ENCODE measurements at regions not wholly inside any gene's neighbourhood (a gene's known extent, or its start where the extent isn't known, plus 50 kb on each side); places are given as distances from the start of the nearest gene placed in this dataset.

GRCh38 chr14:100653409-100653808, 66.2 kb upstream of the BEGAIN start:
- TF ChIP-seq CTCF (conservative IDR thresholded peaks at IDR 0.05; ENCODE audit: low read length): peak; percentile 33
- no peak overlapping the region for H3K4me3 ChIP-seq (ENCODE audit: low read length)
- no peak for DNase-seq (ENCODE audit: low read depth)

GRCh38 chr14:100654025-100654813, 67.0 kb upstream of the BEGAIN start:
- DNase-seq (ENCODE audit: low read depth): no peak
- no peak overlapping the region for H3K4me3 ChIP-seq (ENCODE audit: low read length)
- TF ChIP-seq CTCF (conservative IDR thresholded peaks at IDR 0.05; ENCODE audit: low read length): no peak

- peak; percentile 44 for TF ChIP-seq CTCF (conservative IDR thresholded peaks at IDR 0.05; ENCODE audit: low read length)
- H3K4me3 ChIP-seq (ENCODE audit: low read length): no peak overlapping the region
- DNase-seq (ENCODE audit: low read depth): no peak
These were observed 67.9 kb upstream of the BEGAIN start for GRCh38 chr14:100654814-100655740.

GRCh38 chr14:100655741-100656085, 68.5 kb upstream of the BEGAIN start:
- H3K4me3 ChIP-seq (ENCODE audit: low read length): no peak overlapping the region
- no peak for TF ChIP-seq CTCF (conservative IDR thresholded peaks at IDR 0.05; ENCODE audit: low read length)
- no peak for DNase-seq (ENCODE audit: low read depth)

- H3K4me3 ChIP-seq (ENCODE audit: low read length): no peak overlapping the region
- no peak for TF ChIP-seq CTCF (conservative IDR thresholded peaks at IDR 0.05; ENCODE audit: low read length)
- DNase-seq (ENCODE audit: low read depth): no peak
These were observed 69.7 kb upstream of the DLK1 start for GRCh38 chr14:100656996-100657395.

GRCh38 chr14:100657780-100658179, 68.9 kb upstream of the DLK1 start:
- TF ChIP-seq CTCF (conservative IDR thresholded peaks at IDR 0.05; ENCODE audit: low read length): no peak
- no peak for DNase-seq (ENCODE audit: low read depth)

More at GRCh38 chr14:100657780-100658179, 68.9 kb upstream of the DLK1 start:
- H3K4me3 ChIP-seq (ENCODE audit: low read length): no peak overlapping the region
